ENCODE measurements at regions not wholly inside any gene's neighbourhood (a gene's known extent, or its start where the extent isn't known, plus 50 kb on each side); places are given as distances from the start of the nearest gene placed in this dataset.

- no peak for TF ChIP-seq CTCF (IDR thresholded peaks at IDR 0.05; ENCODE audit: low read depth, low read length)
- no peak overlapping the region for H3K4me3 ChIP-seq (ENCODE audit: low read depth, low read length)
- no peaks in the 10 kb centered on the region for H3K4me1 ChIP-seq
- H3K36me3 ChIP-seq: no peaks in the 10 kb centered on the region
- no peaks in the 10 kb centered on the region for H3K27me3 ChIP-seq
- DNase-seq: no peak
- no peaks in the 10 kb centered on the region for H3K9me3 ChIP-seq
These were observed 145.8 kb upstream of the UBE2E1 start for GRCh38 chr3:23659840-23660430.

GRCh38 chr3:23662079-23662617, 143.6 kb upstream of the UBE2E1 start:
- H3K9me3 ChIP-seq: no peaks in the 10 kb centered on the region
- TF ChIP-seq CTCF (IDR thresholded peaks at IDR 0.05; ENCODE audit: low read depth, low read length): no peak
- H3K4me1 ChIP-seq: no peaks in the 10 kb centered on the region
- no peak for DNase-seq
- no peaks in the 10 kb centered on the region for H3K27me3 ChIP-seq
- H3K36me3 ChIP-seq: no peaks in the 10 kb centered on the region
- no peak overlapping the region for H3K4me3 ChIP-seq (ENCODE audit: low read depth, low read length)

GRCh38 chr3:23663246-23663645, 142.5 kb upstream of the UBE2E1 start:
- Histone ChIP-seq H3K36me3 (no peaks in the 10 kb centered on the region), H3K9me3 (no peaks in the 10 kb centered on the region), H3K4me3 (ENCODE audit: low read depth, low read length) (no peak overlapping the region), H3K27me3 (no peaks in the 10 kb centered on the region), H3K4me1 (no peaks in the 10 kb centered on the region)
- no peak for TF ChIP-seq CTCF (IDR thresholded peaks at IDR 0.05; ENCODE audit: low read depth, low read length)
- DNase-seq: no peak

GRCh38 chr3:23663661-23664186, 142.0 kb upstream of the UBE2E1 start:
- no peak for TF ChIP-seq CTCF (IDR thresholded peaks at IDR 0.05; ENCODE audit: low read depth, low read length)
- Histone ChIP-seq H3K4me1 (no peaks in the 10 kb centered on the region), H3K36me3 (no peaks in the 10 kb centered on the region), H3K27me3 (no peaks in the 10 kb centered on the region), H3K9me3 (no peaks in the 10 kb centered on the region), H3K4me3 (ENCODE audit: low read depth, low read length) (no peak overlapping the region)
- no peak for DNase-seq

GRCh38 chr3:23664459-23664858, 141.3 kb upstream of the UBE2E1 start:
- DNase-seq: no peak
- Histone ChIP-seq H3K36me3 (no peaks in the 10 kb centered on the region), H3K4me1 (no peaks in the 10 kb centered on the region), H3K4me3 (ENCODE audit: low read depth, low read length) (no peak overlapping the region), H3K27me3 (no peaks in the 10 kb centered on the region), H3K9me3 (no peaks in the 10 kb centered on the region)
- TF ChIP-seq CTCF (IDR thresholded peaks at IDR 0.05; ENCODE audit: low read depth, low read length): no peak

- Histone ChIP-seq H3K9me3 (no peaks in the 10 kb centered on the region), H3K4me3 (ENCODE audit: low read depth, low read length) (no peak overlapping the region), H3K4me1 (no peaks in the 10 kb centered on the region), H3K36me3 (no peaks in the 10 kb centered on the region), H3K27me3 (no peaks in the 10 kb centered on the region)
- DNase-seq: no peak
- TF ChIP-seq CTCF (IDR thresholded peaks at IDR 0.05; ENCODE audit: low read depth, low read length): no peak
These were observed 140.0 kb upstream of the UBE2E1 start for GRCh38 chr3:23665741-23666140.
